ENCODE measurements at regions not wholly inside any gene's neighbourhood (a gene's known extent, or its start where the extent isn't known, plus 50 kb on each side); places are given as distances from the start of the nearest gene placed in this dataset.

GRCh38 chr11:28619846-28620540 is 511.8 kb downstream of the METTL15 start:
- ChIA-PET CTCF (no interaction called here), POLR2A (no interaction called here)
- TF ChIP-seq ZNF221 (tag by site-specific recombination; IDR thresholded peaks at IDR 0.05; ENCODE audit: borderline replicate concordance) (no peak), ZNF585B (tag by site-specific recombination; IDR thresholded peaks at IDR 0.05) (no peak), ZSCAN30 (tag by site-specific recombination; IDR thresholded peaks at IDR 0.05) (no peak), SETDB1 (IDR thresholded peaks at IDR 0.05; ENCODE audit: insufficient read length, low read length) (no peak), ZNF580 (tag by site-specific recombination; IDR thresholded peaks at IDR 0.05) (no peak)
- H3K4me1 ChIP-seq (ENCODE audit: control insufficient read depth, insufficient read depth, low read length) = no peaks in the 10 kb centered on the region
- H3K27ac ChIP-seq (ENCODE audit: extremely low read depth, low read depth, low read length) = no peak overlapping the region
- H3K36me3 ChIP-seq (ENCODE audit: control insufficient read depth in 2 of 2, insufficient read depth in 1 of 2, low read length in 2 of 2) = no peaks in the 10 kb centered on the region
- H3K9me3 ChIP-seq (ENCODE audit: control insufficient read depth, insufficient read depth, low read depth, low read length) = no peaks in the 10 kb centered on the region
- no peak overlapping the region for H3K4me3 ChIP-seq (ENCODE audit: low read depth, low read length)

GRCh38 chr11:28618416-28618815 is 510.2 kb downstream of the METTL15 start:
- no peaks in the 10 kb centered on the region for H3K9me3 ChIP-seq (ENCODE audit: control insufficient read depth, insufficient read depth, low read depth, low read length)
- H3K4me1 ChIP-seq (ENCODE audit: control insufficient read depth, insufficient read depth, low read length) = no peaks in the 10 kb centered on the region
- no peaks in the 10 kb centered on the region for H3K36me3 ChIP-seq (ENCODE audit: control insufficient read depth in 2 of 2, insufficient read depth in 1 of 2, low read length in 2 of 2)
- CTCF ChIA-PET = no interaction called here
- POLR2A ChIA-PET = no interaction called here
- no peak overlapping the region for H3K4me3 ChIP-seq (ENCODE audit: low read depth, low read length)
- H3K27ac ChIP-seq (ENCODE audit: extremely low read depth, low read depth, low read length) = no peak overlapping the region
- TF ChIP-seq ZNF274 (IDR thresholded peaks at IDR 0.05; ENCODE audit: low read length) = no peak
- TF ChIP-seq ZNF274 (tag by site-specific recombination; IDR thresholded peaks at IDR 0.05; ENCODE audit: borderline replicate concordance) = no peak
- no peak for TF ChIP-seq ZBTB20 (tag by site-specific recombination; IDR thresholded peaks at IDR 0.05)
- TF ChIP-seq ZNF561 (tag by site-specific recombination; IDR thresholded peaks at IDR 0.05; ENCODE audit: borderline replicate concordance) = no peak
- no peak for TF ChIP-seq PATZ1 (tag by site-specific recombination; IDR thresholded peaks at IDR 0.05)
- TF ChIP-seq ZNF16 (tag by site-specific recombination; IDR thresholded peaks at IDR 0.05; ENCODE audit: low read depth) = no peak
- no peak for TF ChIP-seq SP2 (tag by site-specific recombination; IDR thresholded peaks at IDR 0.05)
- no peak for TF ChIP-seq ZFP3 (tag by site-specific recombination; IDR thresholded peaks at IDR 0.05; ENCODE audit: low read depth)

GRCh38 chr11:28616160-28616965 is 508.2 kb downstream of the METTL15 start:
- CTCF ChIA-PET = interaction anchor here (0.6 kb wide), 1 partner anchor 917 kb away, joined by 3 read pairs; no protein-coding TSS in a partner anchor
- POLR2A ChIA-PET = interaction anchor here (0.7 kb wide), 1 partner anchor 790 kb away, joined by 5 read pairs; no protein-coding TSS in a partner anchor
- Histone ChIP-seq H3K36me3 (ENCODE audit: control insufficient read depth in 2 of 2, insufficient read depth in 1 of 2, low read length in 2 of 2) (no peaks in the 10 kb centered on the region), H3K27ac (ENCODE audit: extremely low read depth, low read depth, low read length) (no peak overlapping the region), H3K4me1 (ENCODE audit: control insufficient read depth, insufficient read depth, low read length) (no peaks in the 10 kb centered on the region), H3K4me3 (ENCODE audit: low read depth, low read length) (no peak overlapping the region), H3K9me3 (ENCODE audit: control insufficient read depth, insufficient read depth, low read depth, low read length) (no peaks in the 10 kb centered on the region)
- TF ChIP-seq GFI1B (tag by site-specific recombination; IDR thresholded peaks at IDR 0.05) = no peak
- no peak for TF ChIP-seq HOXD13 (CRISPR knock-in tag; IDR thresholded peaks at IDR 0.05; ENCODE audit: borderline replicate concordance)
- TF ChIP-seq ZNF600 (tag by site-specific recombination; IDR thresholded peaks at IDR 0.05) = no peak
- TF ChIP-seq ZNF302 (tag by site-specific recombination; IDR thresholded peaks at IDR 0.05; ENCODE audit: low read depth) = no peak
- no peak for TF ChIP-seq ZNF19 (tag by site-specific recombination; IDR thresholded peaks at IDR 0.05; ENCODE audit: low read depth)
- no peak for TF ChIP-seq ZNF707 (tag by site-specific recombination; IDR thresholded peaks at IDR 0.05)
- TF ChIP-seq SALL2 (tag by site-specific recombination; IDR thresholded peaks at IDR 0.05; ENCODE audit: borderline replicate concordance) = no peak
- TF ChIP-seq GLI4 (tag by site-specific recombination; IDR thresholded peaks at IDR 0.05) = no peak
- no peak for TF ChIP-seq ZNF248 (tag by site-specific recombination; IDR thresholded peaks at IDR 0.05)
- no peak for TF ChIP-seq ZBTB26 (tag by site-specific recombination; optimal IDR thresholded peaks at IDR 0.05)
- TF ChIP-seq ZNF558 (tag by site-specific recombination; IDR thresholded peaks at IDR 0.05) = no peak
- no peak for TF ChIP-seq ZNF280D (tag by site-specific recombination; IDR thresholded peaks at IDR 0.05)
